Activated gamma-delta T cell treated with Interleukin-2 at 50 U/mL for 16 hours (primary cell): ENCODE measurements at regions not wholly inside any gene's neighbourhood (a gene's known extent, or its start where the extent isn't known, plus 50 kb on each side); places are given as distances from the start of the nearest gene placed in this dataset.

Experiments used
- DNase-seq: peaks from one replicate; pipeline ENCODE4 v3.0.0-alpha.2; 2020

- no peak for DNase-seq
Observed at GRCh38 chr10:63878428-63878827, 357.2 kb downstream of the REEP3 start.

GRCh38 chr10:63883861-63884260 is 362.7 kb downstream of the REEP3 start:
- no peak for DNase-seq

GRCh38 chr10:63884426-63884825 is 363.2 kb downstream of the REEP3 start:
- DNase-seq: no peak

- DNase-seq: no peak
Observed at GRCh38 chr10:63885156-63885555, 364.0 kb downstream of the REEP3 start.

GRCh38 chr10:63886281-63887022 is 365.3 kb downstream of the REEP3 start:
- no peak for DNase-seq

- DNase-seq: no peak
Observed at GRCh38 chr10:63887023-63887589, 365.9 kb downstream of the REEP3 start.

GRCh38 chr10:63887600-63888370 is 366.6 kb downstream of the REEP3 start:
- DNase-seq: no peak

- no peak for DNase-seq
Observed at GRCh38 chr10:63889803-63890202, 368.6 kb downstream of the REEP3 start.

- DNase-seq: no peak
Observed at GRCh38 chr10:63896992-63897391, 375.8 kb downstream of the REEP3 start.

- no peak for DNase-seq
Observed at GRCh38 chr10:63899673-63900300, 378.6 kb downstream of the REEP3 start.

GRCh38 chr10:63901228-63901627 is 380.0 kb downstream of the REEP3 start:
- no peak for DNase-seq

- DNase-seq: no peak
Observed at GRCh38 chr10:63901881-63902280, 380.7 kb downstream of the REEP3 start.

- DNase-seq: no peak
Observed at GRCh38 chr10:63910806-63911205, 389.6 kb downstream of the REEP3 start.

- DNase-seq: no peak
Observed at GRCh38 chr10:63915240-63915639, 394.0 kb downstream of the REEP3 start.

- DNase-seq: no peak
Observed at GRCh38 chr10:63917363-63917762, 396.2 kb downstream of the REEP3 start.

GRCh38 chr10:63919575-63920279 is 398.5 kb downstream of the REEP3 start:
- no peak for DNase-seq

GRCh38 chr10:63920926-63921325 is 399.7 kb downstream of the REEP3 start:
- DNase-seq: no peak

- no peak for DNase-seq
Observed at GRCh38 chr10:63921908-63922467, 400.8 kb downstream of the REEP3 start.

GRCh38 chr10:63922468-63923284 is 401.5 kb downstream of the REEP3 start:
- no peak for DNase-seq

- no peak for DNase-seq
Observed at GRCh38 chr10:63929831-63930467, 408.7 kb downstream of the REEP3 start.

GRCh38 chr10:63930584-63930983 is 409.4 kb downstream of the REEP3 start:
- no peak for DNase-seq
